ENCODE measurements at regions not wholly inside any gene's neighbourhood (a gene's known extent, or its start where the extent isn't known, plus 50 kb on each side); places are given as distances from the start of the nearest gene placed in this dataset.

DNA sequence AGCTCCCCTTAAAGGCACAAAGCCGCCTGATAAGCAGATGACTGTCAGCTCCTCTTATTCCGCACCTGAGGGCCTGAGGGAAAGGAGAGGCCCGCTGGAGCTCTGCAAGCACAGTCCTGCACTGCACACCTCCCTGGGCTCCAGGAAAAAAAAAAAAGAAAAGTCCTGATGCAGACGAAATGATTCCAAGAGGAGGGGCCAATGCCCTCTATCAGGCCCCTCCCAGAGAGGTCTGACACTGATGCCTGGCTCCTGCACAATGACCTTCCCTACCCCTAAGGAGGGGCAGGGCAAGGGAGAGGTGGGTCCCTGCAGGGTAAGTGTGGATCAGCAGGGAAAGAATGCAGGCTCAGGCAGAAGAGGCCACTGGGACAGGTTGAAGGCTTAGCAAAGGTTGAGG, 572.7 kb downstream of the SOX6 start:
- H2BK20ac ChIP-seq (ENCODE audit: low read depth, low read length, poor library complexity, severe bottlenecking) = no peak overlapping the region
- Mint-ChIP-seq H3K36me3 (ENCODE audit: insufficient read depth in 1 of 3, low read depth in 3 of 3) (no peaks in the 10 kb centered on the region; a peak in 1 of 7 replicates), H3K27ac (no peak overlapping the region), H3K27me3 (ENCODE audit: low read depth) (peaks cover 5% of the 10 kb centered on the region), H3K9me3 (no peaks in the 10 kb centered on the region; a peak in 1 of 5 replicates), H3K4me3 (no peak overlapping the region), H3K4me1 (peaks cover 10 to 15% of the 10 kb centered on the region in 2 experiments)
- H2BK12ac ChIP-seq (ENCODE audit: insufficient read length, low read depth, low read length) = no peak overlapping the region
- H3K4ac ChIP-seq (ENCODE audit: low read depth, low read length) = no peak overlapping the region
- TF ChIP-seq, protein P1, sequence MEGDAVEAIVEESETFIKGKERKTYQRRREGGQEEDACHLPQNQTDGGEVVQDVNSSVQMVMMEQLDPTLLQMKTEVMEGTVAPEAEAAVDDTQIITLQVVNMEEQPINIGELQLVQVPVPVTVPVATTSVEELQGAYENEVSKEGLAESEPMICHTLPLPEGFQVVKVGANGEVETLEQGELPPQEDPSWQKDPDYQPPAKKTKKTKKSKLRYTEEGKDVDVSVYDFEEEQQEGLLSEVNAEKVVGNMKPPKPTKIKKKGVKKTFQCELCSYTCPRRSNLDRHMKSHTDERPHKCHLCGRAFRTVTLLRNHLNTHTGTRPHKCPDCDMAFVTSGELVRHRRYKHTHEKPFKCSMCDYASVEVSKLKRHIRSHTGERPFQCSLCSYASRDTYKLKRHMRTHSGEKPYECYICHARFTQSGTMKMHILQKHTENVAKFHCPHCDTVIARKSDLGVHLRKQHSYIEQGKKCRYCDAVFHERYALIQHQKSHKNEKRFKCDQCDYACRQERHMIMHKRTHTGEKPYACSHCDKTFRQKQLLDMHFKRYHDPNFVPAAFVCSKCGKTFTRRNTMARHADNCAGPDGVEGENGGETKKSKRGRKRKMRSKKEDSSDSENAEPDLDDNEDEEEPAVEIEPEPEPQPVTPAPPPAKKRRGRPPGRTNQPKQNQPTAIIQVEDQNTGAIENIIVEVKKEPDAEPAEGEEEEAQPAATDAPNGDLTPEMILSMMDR (conservative IDR thresholded peaks at IDR 0.05) = no peak
- no peak overlapping the region for H2BK120ac ChIP-seq (ENCODE audit: low read depth, low read length, poor library complexity, severe bottlenecking)
- no peaks in the 10 kb centered on the region for H4K20me1 ChIP-seq (ENCODE audit: control insufficient read depth, insufficient read depth, insufficient read length)
- H4K8ac ChIP-seq (replicated peaks; ENCODE audit: insufficient read length, low read depth, low read length) = no peak overlapping the region
- H3K14ac ChIP-seq (ENCODE audit: insufficient read depth, low read length) = no peak overlapping the region; the same call in 1 of the 2 replicates
- WGBS (ENCODE audit: extremely low coverage, insufficient read length, low lambda C conversion rate) = no CpG with 5 or more reads among the region's 4 CpGs
- H2BK15ac ChIP-seq (ENCODE audit: low read depth, low read length) = no peak overlapping the region
- H3K9me3 ChIP-seq (ENCODE audit: control insufficient read depth, low read depth, low read length) = no peaks in the 10 kb centered on the region
- H3K23ac ChIP-seq (ENCODE audit: insufficient read length, low read depth, low read length) = no peak overlapping the region
- H3K79me2 ChIP-seq (ENCODE audit: insufficient read depth, low read length) = no peaks in the 10 kb centered on the region
- peak; percentile 47 for DNase-seq
- no peaks in the 10 kb centered on the region for H3K4me1 ChIP-seq (ENCODE audit: insufficient read depth, low read length)
- no peak overlapping the region for H2BK5ac ChIP-seq (ENCODE audit: insufficient read length, low read length)
- no peak overlapping the region for H3K9ac ChIP-seq (ENCODE audit: extremely low read depth, insufficient read length, low read length)
- H4K5ac ChIP-seq (ENCODE audit: insufficient read length, low read depth, low read length) = no peak overlapping the region
- H4K91ac ChIP-seq (ENCODE audit: insufficient read length, low read depth, low read length) = no peak overlapping the region
- no peak overlapping the region for H3K18ac ChIP-seq (ENCODE audit: insufficient read length, low read depth, low read length)
- no peaks in the 10 kb centered on the region for H3K79me1 ChIP-seq (ENCODE audit: insufficient read depth, low read depth, low read length, poor library complexity, severe bottlenecking)
- no peak overlapping the region for H3K27ac ChIP-seq (ENCODE audit: insufficient read length, low read depth, low read length)
- H3K56ac ChIP-seq (ENCODE audit: insufficient read length, low read depth, low read length) = no peak overlapping the region
- H3K27me3 ChIP-seq (ENCODE audit: insufficient read depth, low read length) = no peaks in the 10 kb centered on the region
- H2AK5ac ChIP-seq (ENCODE audit: insufficient read length, low read length) = no peak overlapping the region
- H2AFZ ChIP-seq (ENCODE audit: low read length) = no peak overlapping the region
- H3K23me2 ChIP-seq (ENCODE audit: insufficient read length, low read depth, low read length, poor library complexity, severe bottlenecking) = no peaks in the 10 kb centered on the region
- no peak overlapping the region for H3T11ph ChIP-seq (ENCODE audit: low read length)
- no peak overlapping the region for H3K4me2 ChIP-seq (ENCODE audit: insufficient read depth, insufficient read length, low read length)

All from H9 (cell line).